H1 (cell line): ENCODE measurements at regions not wholly inside any gene's neighbourhood (a gene's known extent, or its start where the extent isn't known, plus 50 kb on each side); places are given as distances from the start of the nearest gene placed in this dataset.

Experiments used
- NRF1 ChIP-seq: IDR thresholded peaks from 2 replicates; pipeline ENCODE4 v1.6.1; 2011; ENCODE audit warnings: mild to moderate bottlenecking, low read depth, low read length, improper control_type of control experiment
- POLR2A ChIP-seq, 2 experiments: IDR thresholded peaks; 1 replicate in 1 of 2; 2 replicates in 1 of 2; pipeline ENCODE4 v1.6.1; 2011; ENCODE audit warnings: low read depth in 2 of 2, low read length in 2 of 2, mild to moderate bottlenecking in 2 of 2; ENCODE audit errors: control extremely low read depth in 1 of 2
- POLR2AphosphoS5 ChIP-seq: IDR thresholded peaks from 2 replicates; pipeline ENCODE4 v1.6.1; 2011; ENCODE audit warnings: low read depth, low read length
- TF ChIP-seq, protein P1 (sequence below), 3 experiments: IDR thresholded peaks; 1 replicate in 2 of 3; 2 replicates in 1 of 3; pipeline versions ENCODE4 v1.5.1 to v1.6.1; 2011; ENCODE audit warnings: low read length in 3 of 3, mild to moderate bottlenecking in 3 of 3, inconsistent platforms in 2 of 3, low read depth in 1 of 3, moderate library complexity in 1 of 3; ENCODE audit not compliant: insufficient read depth in 1 of 3; ENCODE audit errors: control extremely low read depth in 1 of 3
- TF ChIP-seq, protein P2 (sequence below): IDR thresholded peaks from 2 replicates; pipeline ENCODE4 v1.6.1; 2012; ENCODE audit warnings: low read length, inconsistent platforms

DNA sequence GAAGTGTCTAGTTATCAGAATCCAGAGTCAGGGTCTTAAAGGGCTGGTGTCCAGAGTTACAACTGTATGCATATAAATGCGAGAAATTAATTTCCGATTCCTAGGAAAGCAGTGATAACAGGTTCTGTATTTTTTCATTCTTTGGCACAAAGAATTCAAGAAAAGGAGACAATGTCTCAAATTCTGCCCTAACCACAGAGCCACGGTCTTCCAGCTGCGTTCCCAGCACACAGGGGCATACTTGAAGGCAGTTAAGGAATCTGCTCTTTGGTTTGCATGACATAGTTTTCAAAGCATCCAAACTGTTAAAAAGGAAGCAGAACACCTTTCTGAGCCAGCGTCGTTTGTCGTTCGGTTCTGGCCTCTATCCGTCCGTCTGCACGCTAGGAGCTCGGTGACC is 416.9 kb upstream of the MKI67 start:
- TF ChIP-seq, protein P1, sequence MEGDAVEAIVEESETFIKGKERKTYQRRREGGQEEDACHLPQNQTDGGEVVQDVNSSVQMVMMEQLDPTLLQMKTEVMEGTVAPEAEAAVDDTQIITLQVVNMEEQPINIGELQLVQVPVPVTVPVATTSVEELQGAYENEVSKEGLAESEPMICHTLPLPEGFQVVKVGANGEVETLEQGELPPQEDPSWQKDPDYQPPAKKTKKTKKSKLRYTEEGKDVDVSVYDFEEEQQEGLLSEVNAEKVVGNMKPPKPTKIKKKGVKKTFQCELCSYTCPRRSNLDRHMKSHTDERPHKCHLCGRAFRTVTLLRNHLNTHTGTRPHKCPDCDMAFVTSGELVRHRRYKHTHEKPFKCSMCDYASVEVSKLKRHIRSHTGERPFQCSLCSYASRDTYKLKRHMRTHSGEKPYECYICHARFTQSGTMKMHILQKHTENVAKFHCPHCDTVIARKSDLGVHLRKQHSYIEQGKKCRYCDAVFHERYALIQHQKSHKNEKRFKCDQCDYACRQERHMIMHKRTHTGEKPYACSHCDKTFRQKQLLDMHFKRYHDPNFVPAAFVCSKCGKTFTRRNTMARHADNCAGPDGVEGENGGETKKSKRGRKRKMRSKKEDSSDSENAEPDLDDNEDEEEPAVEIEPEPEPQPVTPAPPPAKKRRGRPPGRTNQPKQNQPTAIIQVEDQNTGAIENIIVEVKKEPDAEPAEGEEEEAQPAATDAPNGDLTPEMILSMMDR (IDR thresholded peaks at IDR 0.05; ENCODE audit: control extremely low read depth in 1 of 3, insufficient read depth in 1 of 3, low read depth in 1 of 3, low read length in 3 of 3) = no peak
- no peak for TF ChIP-seq POLR2AphosphoS5
- TF ChIP-seq NRF1 = no peak
- TF ChIP-seq, protein P2, sequence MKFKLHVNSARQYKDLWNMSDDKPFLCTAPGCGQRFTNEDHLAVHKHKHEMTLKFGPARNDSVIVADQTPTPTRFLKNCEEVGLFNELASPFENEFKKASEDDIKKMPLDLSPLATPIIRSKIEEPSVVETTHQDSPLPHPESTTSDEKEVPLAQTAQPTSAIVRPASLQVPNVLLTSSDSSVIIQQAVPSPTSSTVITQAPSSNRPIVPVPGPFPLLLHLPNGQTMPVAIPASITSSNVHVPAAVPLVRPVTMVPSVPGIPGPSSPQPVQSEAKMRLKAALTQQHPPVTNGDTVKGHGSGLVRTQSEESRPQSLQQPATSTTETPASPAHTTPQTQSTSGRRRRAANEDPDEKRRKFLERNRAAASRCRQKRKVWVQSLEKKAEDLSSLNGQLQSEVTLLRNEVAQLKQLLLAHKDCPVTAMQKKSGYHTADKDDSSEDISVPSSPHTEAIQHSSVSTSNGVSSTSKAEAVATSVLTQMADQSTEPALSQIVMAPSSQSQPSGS = no peak
- no peak for TF ChIP-seq POLR2A (IDR thresholded peaks at IDR 0.05; ENCODE audit: control extremely low read depth in 1 of 2, low read depth in 2 of 2, low read length in 2 of 2)
